Right lobe of liver (tissue), 6 donors: ENCODE measurements at regions not wholly inside any gene's neighbourhood (a gene's known extent, or its start where the extent isn't known, plus 50 kb on each side); places are given as distances from the start of the nearest gene placed in this dataset.

Experiments used
- ATAC-seq, 4 donors: fragments of 200-7000 bp; cut with Tn5 transposase; one replicate each; pipeline ENCODE4 v1.9.1; 2020; ENCODE audit warnings: mild to moderate bottlenecking in 4 of 4, moderate library complexity in 4 of 4
- DNase-seq, 3 donors: peaks; one replicate each; pipeline ENCODE4 v3.0.0-alpha.2; 2020
- H3K27ac ChIP-seq, 3 donors: fragments of 200-600 bp; one replicate each; pipeline ENCODE4 v1.8.0; 2022
- H3K27me3 ChIP-seq, 2 donors: fragments of 200-600 bp; one replicate each; pipeline ENCODE4 v1.8.0; 2022
- H3K36me3 ChIP-seq, 4 donors: fragments of 200-600 bp; sonication (generic) in 1 of 4; one replicate each; pipeline versions ENCODE4 v1.5.1 to v1.8.0; 2017 to 2022; ENCODE audit warnings: control low read depth in 1 of 4
- H3K4me1 ChIP-seq, 4 donors: fragments of 200-600 bp; sonication (generic) in 1 of 4; one replicate each; pipeline versions ENCODE4 v1.5.1 to v1.8.0; 2017 to 2022; ENCODE audit warnings: control low read depth in 1 of 4
- H3K4me3 ChIP-seq, 3 donors: fragments of 200-600 bp; one replicate each; pipeline ENCODE4 v1.8.0; 2022
- H3K9me3 ChIP-seq, 4 donors: fragments of 200-600 bp; sonication (generic) in 1 of 4; one replicate each; pipeline versions ENCODE4 v1.5.1 to v1.8.0; 2017 to 2022; ENCODE audit warnings: control low read depth in 1 of 4
- CTCF ChIP-seq, 4 donors: fragments of 200-600 bp in 3 of 4; fragments of 450-650 bp in 1 of 4; IDR thresholded peaks; one replicate each; pipeline versions ENCODE4 v1.5.1 to v1.8.0; 2016 to 2022; ENCODE audit warnings: antibody characterized with exemption in 4 of 4, mild to moderate bottlenecking in 2 of 4
- POLR2A ChIP-seq: fragments of 450-650 bp; IDR thresholded peaks from one replicate; pipeline ENCODE4 v1.6.1; 2017; ENCODE audit warnings: antibody characterized with exemption, mild to moderate bottlenecking
- WGBS: methylation state at CpG from one replicate; pipeline ENCODE4 v1.1.6; 2018; ENCODE audit warnings: low coverage, low lambda C conversion rate; ENCODE audit not compliant: insufficient coverage; ENCODE audit errors: missing lambda C conversion rate; 5-methylcytosine and 5-hydroxymethylcytosine counted together
- intact Hi-C, 2 donors: fragments of 100-400 bp; cut with DNase I; formaldehyde crosslinking; loops; one replicate each; pipeline versions ENCODE4 v1.11.2 to v1.14.1; 2022
- donor health status: DM: no; HTN: yes; CAD: no.
- donor health status: DM: no; HTN: no; CAD: no.
- donor health status: DM: no; HTN: no; CAD: no.
- donor health status: DM: no; HTN: yes; CAD: no.
- donor health status: DM: no; HTN: yes; CAD: no.

- intact Hi-C loops, result no loop called here
Observed at GRCh38 chrX:4094926-4095325, 381.5 kb upstream of the PRKX start.

GRCh38 chrX:4091046-4091760 lies 377.8 kb upstream of the PRKX start:
- H3K27ac ChIP-seq, result no peak overlapping the region
- peaks cover 0 to 9% of the 10 kb centered on the region in 2 donors for H3K27me3 ChIP-seq
- no peak overlapping the region for H3K4me3 ChIP-seq
- H3K36me3 ChIP-seq, result no peaks in the 10 kb centered on the region
- no peaks in the 10 kb centered on the region for H3K9me3 ChIP-seq
- intact Hi-C loops, result no loop called here
- TF ChIP-seq POLR2A, result no peak
- no peak for TF ChIP-seq CTCF (IDR thresholded peaks at IDR 0.05)
- ATAC-seq (no peak), DNase-seq (no peak)
- 24% methylated on average over 6 of the region's 6 CpGs for WGBS
- H3K4me1 ChIP-seq, result no peaks in the 10 kb centered on the region

More at GRCh38 chrX:4094926-4095325, 381.5 kb upstream of the PRKX start:
- ATAC-seq, result no peak
- TF ChIP-seq CTCF (IDR thresholded peaks at IDR 0.05) (no peak), POLR2A (no peak)
- no peaks in the 10 kb centered on the region for H3K36me3 ChIP-seq
- DNase-seq, result no peak
- H3K4me1 ChIP-seq, result no peaks in the 10 kb centered on the region
- H3K27ac ChIP-seq, result no peak overlapping the region
- H3K27me3 ChIP-seq, result peaks cover 0 to 9% of the 10 kb centered on the region in 2 donors
- H3K9me3 ChIP-seq, result no peaks in the 10 kb centered on the region
- H3K4me3 ChIP-seq, result no peak overlapping the region
- 33% methylated on average over 6 of the region's 6 CpGs for WGBS

GRCh38 chrX:4059893-4060292 lies 346.4 kb upstream of the PRKX start:
- no peaks in the 10 kb centered on the region for H3K36me3 ChIP-seq
- H3K9me3 ChIP-seq, result no peaks in the 10 kb centered on the region
- no peak overlapping the region for H3K4me3 ChIP-seq
- no peaks in the 10 kb centered on the region for H3K4me1 ChIP-seq
- 45% methylated on average over 2 of the region's 2 CpGs for WGBS
- no peaks in the 10 kb centered on the region for H3K27me3 ChIP-seq
- no peak for DNase-seq
- TF ChIP-seq CTCF (IDR thresholded peaks at IDR 0.05) (no peak), POLR2A (no peak)
- no peak for ATAC-seq
- no peak overlapping the region for H3K27ac ChIP-seq
- intact Hi-C loops, result no loop called here

- no peaks in the 10 kb centered on the region for H3K9me3 ChIP-seq
- TF ChIP-seq CTCF (IDR thresholded peaks at IDR 0.05) (no peak), POLR2A (no peak)
- intact Hi-C loops, result no loop called here
Observed at GRCh38 chrX:4043951-4044350, 330.5 kb upstream of the PRKX start.

More at GRCh38 chrX:4043951-4044350, 330.5 kb upstream of the PRKX start:
- no peaks in the 10 kb centered on the region for H3K4me1 ChIP-seq
- H3K27me3 ChIP-seq, result no peaks in the 10 kb centered on the region
- no peak overlapping the region for H3K4me3 ChIP-seq
- DNase-seq (no peak), ATAC-seq (no peak)
- no peaks in the 10 kb centered on the region for H3K36me3 ChIP-seq
- H3K27ac ChIP-seq, result no peak overlapping the region
- WGBS, result 43% methylated on average over 6 of the region's 6 CpGs
